A549 (cell line): ENCODE measurements at regions not wholly inside any gene's neighbourhood (a gene's known extent, or its start where the extent isn't known, plus 50 kb on each side); places are given as distances from the start of the nearest gene placed in this dataset.

ENCODE experiments used
- ATAC-seq, 2 experiments: fragments of 200-7000 bp in 1 of 2; fragments of >200 bp in 1 of 2; cut with Nextera tagmentation in 1 of 2; cut with Tn5 transposase in 1 of 2; 3 replicates each; pipeline versions ENCODE4 v1.8.0 to v1.9.1; 2018 to 2020; ENCODE audit warnings: mild to moderate bottlenecking in 1 of 2, moderate library complexity in 1 of 2
- CTCF ChIA-PET: fragments of 300-600 bp; sonication (Branson Sonifier 250); formaldehyde crosslinking; extraction: SDS; loops from one replicate; lab custom pipeline; 2021; ENCODE audit warnings: antibody characterized with exemption, inconsistent platforms; lab: Yijun Ruan, JAX
- POLR2A ChIA-PET: fragments of 350-600 bp; formaldehyde crosslinking; extraction: SDS; loops from one replicate; lab custom pipeline; 2021; ENCODE audit warnings: antibody characterized with exemption, inconsistent platforms; lab: Yijun Ruan, JAX
- DNase-seq, 2 experiments: peaks; one replicate each; pipeline versions ENCODE4 v3.0.0 to v3.0.0-alpha.2; 2011 to 2016; ENCODE audit warnings: low read depth in 1 of 2, low spot score in 1 of 2
- FAIRE-seq: peaks from 2 replicates; lab custom pipeline; 2011; peaks lifted over from hg19 to GRCh38; lab: Jason Lieb, UNC
- H3K27ac ChIP-seq, 2 experiments: fragments of >200 bp; sonication (Bioruptor Twin); formaldehyde crosslinking; 3 replicates each; pipeline ENCODE4 v1.5.1; 2016 to 2017
- H3K4me1 ChIP-seq: fragments of >200 bp; sonication (Bioruptor Twin); formaldehyde crosslinking; 3 replicates; pipeline ENCODE4 v1.6.1; 2016
- H3K4me2 ChIP-seq: fragments of >200 bp; sonication (Bioruptor Twin); formaldehyde crosslinking; 3 replicates; pipeline ENCODE4 v1.6.1; 2016
- H3K4me3 ChIP-seq: fragments of >200 bp; sonication (Bioruptor Twin); formaldehyde crosslinking; 3 replicates; pipeline ENCODE4 v1.5.1; 2016
- H3K9me3 ChIP-seq: fragments of >200 bp; sonication (Bioruptor Twin); formaldehyde crosslinking; 3 replicates; pipeline ENCODE4 v1.6.1; 2016
- CBX8 ChIP-seq: fragments of 200-600 bp; sonication (generic); IDR thresholded peaks from 2 replicates; pipeline ENCODE4 v1.6.1; 2016
- EP300 ChIP-seq, 2 experiments: fragments of >200 bp; sonication (Bioruptor Twin); formaldehyde crosslinking; IDR thresholded peaks; 2 replicates in 1 of 2; 3 replicates in 1 of 2; pipeline ENCODE4 v1.6.1; 2016 to 2017
- ESRRA ChIP-seq: fragments of 150-350 bp; IDR thresholded peaks from 2 replicates; pipeline ENCODE4 v1.6.1; 2014; ENCODE audit warnings: mild to moderate bottlenecking, low read length, borderline replicate concordance
- FOSB ChIP-seq: fragments of 250-450 bp; sonication (Bioruptor Pico); IDR thresholded peaks from 2 replicates; pipeline ENCODE4 v1.5.0; 2020; ENCODE audit warnings: mild to moderate bottlenecking, moderate library complexity
- GATA3 ChIP-seq: IDR thresholded peaks from 2 replicates; pipeline ENCODE4 v1.6.1; 2012; ENCODE audit warnings: borderline replicate concordance
- HDAC2 ChIP-seq: fragments of 200-600 bp; sonication (generic); IDR thresholded peaks from 2 replicates; pipeline ENCODE4 v1.6.1; 2016
- HOXA7 ChIP-seq: fragments of 250-450 bp; sonication (Bioruptor Pico); IDR thresholded peaks from 2 replicates; pipeline ENCODE4 v1.5.0; 2020; ENCODE audit warnings: mild to moderate bottlenecking, moderate library complexity
- JUN ChIP-seq, 2 experiments: fragments of >200 bp; sonication (Bioruptor Twin); formaldehyde crosslinking; IDR thresholded peaks; 2 replicates in 1 of 2; 3 replicates in 1 of 2; pipeline ENCODE4 v1.6.1; 2016 to 2017
- MYC ChIP-seq: IDR thresholded peaks from 2 replicates; pipeline ENCODE4 v1.6.1; 2012; ENCODE audit warnings: mild to moderate bottlenecking, inconsistent platforms, low read length, improper control_type of control experiment, borderline replicate concordance
- POLR2A ChIP-seq: IDR thresholded peaks from 2 replicates; pipeline ENCODE4 v1.6.1; 2012; ENCODE audit warnings: mild to moderate bottlenecking, low read length
- RCOR1 ChIP-seq: fragments of 150-350 bp; IDR thresholded peaks from 2 replicates; pipeline ENCODE4 v1.6.1; 2014; ENCODE audit warnings: antibody characterized with exemption, low read length, low read depth
- RFX5 ChIP-seq: fragments of 450-650 bp; IDR thresholded peaks from 2 replicates; pipeline ENCODE4 v1.7.1; 2014; ENCODE audit warnings: antibody characterized with exemption, mild to moderate bottlenecking, moderate library complexity
- RNF2 ChIP-seq: fragments of 200-600 bp; sonication (generic); IDR thresholded peaks from 2 replicates; pipeline ENCODE4 v1.6.1; 2016; ENCODE audit warnings: low read depth, mild to moderate bottlenecking, antibody characterized with exemption, moderate library complexity, borderline replicate concordance
- SMC3 ChIP-seq: fragments of >200 bp; sonication (Bioruptor Twin); formaldehyde crosslinking; IDR thresholded peaks from 3 replicates; pipeline ENCODE4 v1.6.1; 2018; ENCODE audit warnings: inconsistent platforms
- ZNF302 ChIP-seq: fragments of 250-450 bp; sonication (Bioruptor Pico); IDR thresholded peaks from 2 replicates; pipeline ENCODE4 v1.9.0; 2021; ENCODE audit warnings: inconsistent platforms, mild to moderate bottlenecking, moderate library complexity
- WGBS: methylation state at CpG from one replicate; pipeline ENCODE4 v1.1.6; 2017; ENCODE audit errors: missing lambda C conversion rate; 5-methylcytosine and 5-hydroxymethylcytosine counted together
- TF ChIP-seq, protein P1 (sequence below): IDR thresholded peaks from 2 replicates; pipeline ENCODE4 v1.6.1; 2012
- TF ChIP-seq, protein P2 (sequence below): fragments of >200 bp; sonication (Bioruptor Twin); formaldehyde crosslinking; IDR thresholded peaks from 3 replicates; pipeline ENCODE4 v1.6.1; 2016
- TF ChIP-seq, protein P3 (sequence below): IDR thresholded peaks from 2 replicates; pipeline ENCODE4 v1.6.1; 2012; ENCODE audit warnings: low read depth, borderline replicate concordance
- TF ChIP-seq, protein P4 (sequence below): fragments of >200 bp; sonication (Bioruptor Twin); formaldehyde crosslinking; IDR thresholded peaks from 2 replicates; pipeline ENCODE4 v1.6.1; 2016

DNA sequence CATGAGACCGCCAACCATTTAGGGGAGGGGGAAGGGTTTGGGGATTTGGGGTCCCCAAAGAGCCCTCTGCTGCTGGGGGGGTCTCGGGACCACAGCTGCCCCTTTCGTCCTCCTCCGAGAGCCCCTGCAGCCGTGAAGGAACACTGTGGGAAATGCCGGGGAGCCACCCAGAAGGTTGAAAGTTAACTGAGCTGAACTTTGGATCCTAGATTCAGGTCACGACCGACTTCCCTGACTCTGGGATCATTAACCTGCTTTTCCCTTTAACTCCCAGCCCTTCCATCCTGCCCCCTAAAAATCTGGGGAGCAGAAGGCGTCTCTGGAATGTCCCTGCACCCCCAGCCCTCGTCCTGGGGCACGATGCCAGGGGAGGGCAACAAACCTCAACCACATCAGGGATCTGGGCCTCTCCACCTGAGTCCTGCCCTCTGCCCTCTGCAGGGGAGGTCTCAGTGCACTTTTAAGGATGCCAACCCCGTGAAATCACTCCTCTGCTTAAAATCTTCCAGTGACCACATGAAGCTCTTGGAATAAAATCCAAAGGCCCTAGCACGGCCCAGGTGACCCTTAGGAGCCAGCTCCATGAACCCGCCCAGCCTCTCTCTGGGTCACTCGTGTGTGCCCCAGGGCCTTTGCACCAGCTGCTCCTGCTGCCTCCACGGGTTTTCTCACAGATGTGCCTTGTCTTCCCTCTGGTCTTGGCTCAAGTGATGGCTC lies 95.0 kb downstream of the RFLNA start (continued):
- TF ChIP-seq RCOR1, result no peak
- peak; percentile 73; the same call in 1 of the 2 replicates for TF ChIP-seq HDAC2
- TF ChIP-seq RFX5, result no peak
- 0 out of 2 replicates have a peak, but pooled peaks have one; percentile 10 for TF ChIP-seq ESRRA
- no peak for TF ChIP-seq SMC3

DNA sequence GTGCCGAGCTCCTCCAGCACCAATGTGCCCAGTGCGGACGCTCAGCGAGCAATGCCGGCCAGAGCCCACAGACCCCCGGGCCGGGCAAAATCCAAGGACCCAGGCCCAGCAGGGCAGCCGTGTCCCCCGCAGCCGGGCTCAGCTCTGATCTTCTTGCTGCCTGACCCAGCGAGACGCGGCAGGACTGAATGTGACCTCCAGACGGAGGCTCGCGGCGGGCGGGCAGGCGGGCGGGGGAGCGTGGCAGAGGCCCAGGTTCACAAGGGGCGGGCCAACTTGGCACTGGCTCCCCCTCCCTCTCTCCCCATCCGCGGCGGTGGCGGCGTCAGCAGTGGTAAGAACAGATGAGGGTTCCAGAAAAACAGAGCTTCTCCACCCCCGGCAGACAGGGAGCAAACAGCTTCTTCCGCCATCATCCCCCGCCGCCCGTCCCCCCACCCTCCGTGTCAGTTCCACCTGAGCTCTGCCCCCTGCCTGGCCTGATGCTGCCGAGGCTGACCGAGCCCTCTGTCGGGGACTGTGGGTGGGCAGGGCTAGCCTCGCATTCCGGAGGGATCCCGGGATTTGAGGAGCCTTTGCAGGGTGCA lies 94.3 kb downstream of the RFLNA start:
- H3K4me2 ChIP-seq, result peak overlapping the region; percentile 97
- H3K4me1 ChIP-seq, result peaks cover 69% of the 10 kb centered on the region
- peak overlapping the region; percentile 99 to 100 for H3K27ac ChIP-seq
- peak overlapping the region; percentile 79 for H3K4me3 ChIP-seq
- TF ChIP-seq RNF2 (0 out of 2 replicates have a peak, but pooled peaks have one; percentile 48), EP300 (IDR thresholded peaks at IDR 0.05) (peak; percentile 31 to 44; a peak in 2 of 5 replicates), POLR2A (peak; percentile 18), GATA3 (peak; percentile 53), ZNF302 (no peak), MYC (peak; percentile 30; the same call in 1 of the 2 replicates), FOSB (CRISPR knock-in tag) (peak; percentile 77; the same call in 1 of the 2 replicates), ESRRA (no peak), JUN (IDR thresholded peaks at IDR 0.05) (peak in 1 of 2 experiments; percentile 93), HOXA7 (CRISPR knock-in tag) (no peak), CBX8 (no peak)
- TF ChIP-seq, protein P1, sequence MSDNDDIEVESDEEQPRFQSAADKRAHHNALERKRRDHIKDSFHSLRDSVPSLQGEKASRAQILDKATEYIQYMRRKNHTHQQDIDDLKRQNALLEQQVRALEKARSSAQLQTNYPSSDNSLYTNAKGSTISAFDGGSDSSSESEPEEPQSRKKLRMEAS, result peak; percentile 86
- TF ChIP-seq, protein P2, sequence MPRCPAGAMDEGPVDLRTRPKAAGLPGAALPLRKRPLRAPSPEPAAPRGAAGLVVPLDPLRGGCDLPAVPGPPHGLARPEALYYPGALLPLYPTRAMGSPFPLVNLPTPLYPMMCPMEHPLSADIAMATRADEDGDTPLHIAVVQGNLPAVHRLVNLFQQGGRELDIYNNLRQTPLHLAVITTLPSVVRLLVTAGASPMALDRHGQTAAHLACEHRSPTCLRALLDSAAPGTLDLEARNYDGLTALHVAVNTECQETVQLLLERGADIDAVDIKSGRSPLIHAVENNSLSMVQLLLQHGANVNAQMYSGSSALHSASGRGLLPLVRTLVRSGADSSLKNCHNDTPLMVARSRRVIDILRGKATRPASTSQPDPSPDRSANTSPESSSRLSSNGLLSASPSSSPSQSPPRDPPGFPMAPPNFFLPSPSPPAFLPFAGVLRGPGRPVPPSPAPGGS, result 0 out of 3 replicates have a peak, but pooled peaks have one; percentile 47
- TF ChIP-seq, protein P3, sequence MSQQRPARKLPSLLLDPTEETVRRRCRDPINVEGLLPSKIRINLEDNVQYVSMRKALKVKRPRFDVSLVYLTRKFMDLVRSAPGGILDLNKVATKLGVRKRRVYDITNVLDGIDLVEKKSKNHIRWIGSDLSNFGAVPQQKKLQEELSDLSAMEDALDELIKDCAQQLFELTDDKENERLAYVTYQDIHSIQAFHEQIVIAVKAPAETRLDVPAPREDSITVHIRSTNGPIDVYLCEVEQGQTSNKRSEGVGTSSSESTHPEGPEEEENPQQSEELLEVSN, result peak; percentile 53
- TF ChIP-seq, protein P4, sequence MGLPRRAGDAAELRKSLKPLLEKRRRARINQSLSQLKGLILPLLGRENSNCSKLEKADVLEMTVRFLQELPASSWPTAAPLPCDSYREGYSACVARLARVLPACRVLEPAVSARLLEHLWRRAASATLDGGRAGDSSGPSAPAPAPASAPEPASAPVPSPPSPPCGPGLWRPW, result no peak
- CTCF ChIA-PET, result interaction anchor here (0.6 to 9.3 kb wide), 14 partner anchors 10 to 382 kb away, joined by 3 to 100 read pairs (median 5); no protein-coding TSS in a partner anchor
- POLR2A ChIA-PET, result interaction anchor here (0.6 to 3.8 kb wide), 12 partner anchors 9 to 525 kb away, joined by 3 to 22 read pairs (median 4); partner anchors contain the start of genes NCOR2 and UBC
- WGBS, result 0% methylated on average over 9 of the region's 39 CpGs
- ATAC-seq (peak; percentile 23 to 56), FAIRE-seq (no peak), DNase-seq (peak; percentile 74 to 94)
- no peaks in the 10 kb centered on the region for H3K9me3 ChIP-seq

DNA sequence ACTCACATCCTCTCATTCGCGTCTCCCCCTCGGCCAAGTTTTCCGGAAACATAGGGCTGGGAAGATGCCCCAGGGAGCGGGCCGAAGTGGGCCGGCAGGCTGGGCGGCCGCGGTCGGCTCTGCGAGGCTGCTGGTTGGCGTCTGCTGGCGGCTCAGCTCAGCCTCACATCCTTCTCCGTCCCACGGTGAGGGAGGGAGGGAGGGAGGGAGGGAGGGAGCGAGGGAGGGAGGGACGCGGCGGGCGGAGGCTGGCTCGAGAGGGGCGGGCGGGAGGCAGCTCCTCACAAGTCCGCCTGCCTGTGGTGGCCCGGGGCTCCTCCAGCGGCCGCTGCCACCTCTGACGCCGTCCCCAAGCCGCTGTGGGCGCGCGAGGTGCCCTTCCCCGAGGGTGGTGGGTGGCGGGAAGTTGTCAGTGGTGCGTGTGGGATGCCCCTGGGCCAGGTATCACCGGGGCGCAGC lies 93.8 kb downstream of the RFLNA start:
- Histone ChIP-seq H3K9me3 (no peaks in the 10 kb centered on the region), H3K27ac (peak overlapping the region; percentile 99 to 100), H3K4me3 (peak overlapping the region; percentile 79), H3K4me1 (peaks cover 69% of the 10 kb centered on the region), H3K4me2 (peak overlapping the region; percentile 97)
- ATAC-seq, result peak; percentile 30 to 49
- no peak for FAIRE-seq
- TF ChIP-seq POLR2A (peak; percentile 41; the same call in 1 of the 2 replicates), JUN (IDR thresholded peaks at IDR 0.05) (peak in 1 of 2 experiments; percentile 8; a peak in 1 of 5 replicates)
- TF ChIP-seq, protein P4, result no peak
- peak in 1 of 2 experiments; percentile 88 for DNase-seq
- WGBS, result 0% methylated on average over 13 of the region's 39 CpGs
- ChIA-PET CTCF (interaction anchor here (0.9 to 9.3 kb wide), 13 partner anchors 9 to 382 kb away, joined by 3 to 100 read pairs (median 5); no protein-coding TSS in a partner anchor), POLR2A (interaction anchor here (0.7 to 3.8 kb wide), 11 partner anchors 8 to 526 kb away, joined by 3 to 22 read pairs (median 4); partner anchors contain the start of genes NCOR2 and UBC)
